Breast epithelium (tissue), 3 donors: ENCODE measurements at regions not wholly inside any gene's neighbourhood (a gene's known extent, or its start where the extent isn't known, plus 50 kb on each side); places are given as distances from the start of the nearest gene placed in this dataset.

Experiments
- CTCF ChIP-seq, 3 donors: fragments of 450-650 bp; IDR thresholded peaks; one replicate each; pipeline ENCODE4 v1.5.1; 2016 to 2017; ENCODE audit warnings: antibody characterized with exemption in 3 of 3, mild to moderate bottlenecking in 3 of 3, moderate library complexity in 3 of 3
- POLR2A ChIP-seq: fragments of 450-650 bp; IDR thresholded peaks from one replicate; pipeline ENCODE4 v1.6.1; 2016; ENCODE audit warnings: antibody characterized with exemption, mild to moderate bottlenecking, moderate library complexity

- TF ChIP-seq CTCF (IDR thresholded peaks at IDR 0.05): no peak
- TF ChIP-seq POLR2A: no peak
These were observed 307.6 kb downstream of the CTTN start for GRCh38 chr11:70705930-70706329.
